Fibroblast of the conjunctiva (primary cell): ENCODE measurements at regions not wholly inside any gene's neighbourhood (a gene's known extent, or its start where the extent isn't known, plus 50 kb on each side); places are given as distances from the start of the nearest gene placed in this dataset.

Experiments used
- DNase-seq: peaks from one replicate; pipeline ENCODE4 v3.0.0-alpha.2; 2010; ENCODE audit warnings: low read depth

GRCh38 chr4:174120446-174121295, 162.8 kb downstream of the FBXO8 start:
- DNase-seq: peak; percentile 61

- no peak for DNase-seq
Observed at GRCh38 chr4:174119830-174120229, 163.6 kb downstream of the FBXO8 start.

- DNase-seq: peak; percentile 33
Observed at GRCh38 chr4:174119051-174119450, 164.4 kb downstream of the FBXO8 start.

- no peak for DNase-seq
Observed at GRCh38 chr4:174118171-174118570, 165.3 kb downstream of the FBXO8 start.

- DNase-seq: no peak
Observed at GRCh38 chr4:174117445-174117844, 166.0 kb downstream of the FBXO8 start.

GRCh38 chr4:174116021-174116420, 167.4 kb downstream of the FBXO8 start:
- DNase-seq: no peak

GRCh38 chr4:174111422-174111821, 172.0 kb downstream of the FBXO8 start:
- DNase-seq: no peak

GRCh38 chr4:174110180-174110579, 173.3 kb downstream of the FBXO8 start:
- no peak for DNase-seq

- no peak for DNase-seq
Observed at GRCh38 chr4:174107746-174108354, 175.6 kb downstream of the FBXO8 start.

GRCh38 chr4:174105202-174105601, 178.3 kb downstream of the FBXO8 start:
- no peak for DNase-seq

GRCh38 chr4:174100910-174101309, 182.6 kb downstream of the FBXO8 start:
- no peak for DNase-seq

GRCh38 chr4:174099712-174100111, 183.8 kb downstream of the FBXO8 start:
- no peak for DNase-seq

GRCh38 chr4:174096999-174097398, 186.5 kb downstream of the FBXO8 start:
- DNase-seq: no peak

- no peak for DNase-seq
Observed at GRCh38 chr4:174096456-174096855, 187.0 kb downstream of the FBXO8 start.

GRCh38 chr4:174091130-174091529, 192.3 kb downstream of the FBXO8 start:
- no peak for DNase-seq

- DNase-seq: no peak
Observed at GRCh38 chr4:174089711-174090110, 193.8 kb downstream of the FBXO8 start.

GRCh38 chr4:174088795-174089194, 194.7 kb downstream of the FBXO8 start:
- no peak for DNase-seq

GRCh38 chr4:174086829-174087799, 196.4 kb downstream of the FBXO8 start:
- DNase-seq: no peak

- DNase-seq: no peak
Observed at GRCh38 chr4:174084981-174085380, 198.5 kb downstream of the FBXO8 start.

GRCh38 chr4:174084542-174084941, 198.9 kb downstream of the FBXO8 start:
- no peak for DNase-seq

- no peak for DNase-seq
Observed at GRCh38 chr4:174080361-174080760, 203.1 kb downstream of the FBXO8 start.

GRCh38 chr4:174071595-174071994, 211.9 kb downstream of the FBXO8 start:
- DNase-seq: no peak
